WTC11 (cell line): ENCODE measurements at regions not wholly inside any gene's neighbourhood (a gene's known extent, or its start where the extent isn't known, plus 50 kb on each side); places are given as distances from the start of the nearest gene placed in this dataset.
"Not testable (repeated sequence)": the region's sequence is repeated elsewhere in the genome, so short reads cannot be mapped to it uniquely, and the experiment has no call there.

Experiments
- ATAC-seq: fragments of 200-7000 bp; cut with Tn5 transposase; 2 replicates; pipeline ENCODE4 v1.10.0; 2021; ENCODE audit warnings: mild to moderate bottlenecking, moderate library complexity
- CTCF ChIA-PET: fragments of 300-600 bp; sonication (Branson Sonifier 250); formaldehyde crosslinking; loops from one replicate; lab custom pipeline; 2021; ENCODE audit warnings: antibody characterized with exemption; lab: Charles Lee
- POLR2A ChIA-PET: fragments of 350-600 bp; sonication (Branson Sonifier 250); formaldehyde crosslinking; loops from one replicate; lab custom pipeline; 2021; ENCODE audit warnings: antibody characterized with exemption; lab: Charles Lee
- DNase-seq: peaks from one replicate; pipeline ENCODE4 v3.0.0; 2021; ENCODE audit warnings: low spot score
- H3K27ac Mint-ChIP-seq: 2 replicates; pipeline ENCODE4 v1.8.0; 2021; ENCODE audit warnings: mixed read lengths
- H3K27me3 Mint-ChIP-seq: 2 replicates; pipeline ENCODE4 v1.8.0; 2021; ENCODE audit warnings: low read depth, mild to moderate bottlenecking, moderate library complexity, mixed read lengths
- H3K36me3 Mint-ChIP-seq: 2 replicates; pipeline ENCODE4 v1.8.0; 2021; ENCODE audit warnings: mixed read lengths
- H3K4me1 Mint-ChIP-seq: 2 replicates; pipeline ENCODE4 v1.8.0; 2022; ENCODE audit warnings: mixed read lengths
- H3K4me3 Mint-ChIP-seq: 2 replicates; pipeline ENCODE4 v1.8.0; 2021; ENCODE audit warnings: mild to moderate bottlenecking, moderate library complexity, mixed read lengths
- H3K9me3 Mint-ChIP-seq: 2 replicates; pipeline ENCODE4 v1.8.0; 2021; ENCODE audit warnings: mixed read lengths
- FOXK1 ChIP-seq: sonication (generic); formaldehyde crosslinking; IDR thresholded peaks from 2 replicates; pipeline ENCODE4 v1.8.0; 2022; ENCODE audit warnings: mild to moderate bottlenecking, moderate library complexity, missing genetic modification reagents
- FOXP1 ChIP-seq: sonication (generic); formaldehyde crosslinking; IDR thresholded peaks from 2 replicates; pipeline ENCODE4 v1.8.0; 2022; ENCODE audit warnings: missing genetic modification reagents, mild to moderate bottlenecking, moderate library complexity, borderline replicate concordance
- ZNF671 ChIP-seq: fragments of 250-450 bp; sonication (Bioruptor Pico); IDR thresholded peaks from 2 replicates; pipeline ENCODE4 v1.8.0; 2021; ENCODE audit warnings: mild to moderate bottlenecking
- TF ChIP-seq, protein P1 (sequence below): fragments of 250-450 bp; sonication (Bioruptor Pico); IDR thresholded peaks from 2 replicates; pipeline ENCODE4 v1.9.0; 2021; ENCODE audit warnings: mild to moderate bottlenecking
- TF ChIP-seq, protein P2 (sequence below): fragments of 250-450 bp; sonication (Bioruptor Pico); IDR thresholded peaks from 2 replicates; pipeline ENCODE4 v1.8.0; 2021; ENCODE audit warnings: mild to moderate bottlenecking
- TF ChIP-seq, protein P3 (sequence below): sonication (generic); formaldehyde crosslinking; IDR thresholded peaks from 2 replicates; pipeline ENCODE4 v1.8.1; 2023; ENCODE audit warnings: mild to moderate bottlenecking, missing genetic modification reagents
- TF ChIP-seq, protein P4 (sequence below): sonication (generic); formaldehyde crosslinking; IDR thresholded peaks from 2 replicates; pipeline ENCODE4 v1.8.0; 2022; ENCODE audit warnings: mild to moderate bottlenecking, missing genetic modification reagents
- TF ChIP-seq, protein P5 (sequence below): sonication (generic); formaldehyde crosslinking; IDR thresholded peaks from 2 replicates; pipeline ENCODE4 v1.8.1; 2022; ENCODE audit warnings: mild to moderate bottlenecking, missing genetic modification reagents, moderate library complexity, borderline replicate concordance
- TF ChIP-seq, protein P6 (sequence below): fragments of 250-450 bp; sonication (Bioruptor Pico); IDR thresholded peaks from 2 replicates; pipeline ENCODE4 v1.9.0; 2021; ENCODE audit warnings: moderate library complexity, mild to moderate bottlenecking, inconsistent platforms, borderline replicate concordance
- TF ChIP-seq, protein P7 (sequence below): sonication (generic); formaldehyde crosslinking; IDR thresholded peaks from 2 replicates; pipeline ENCODE4 v1.8.1; 2023; ENCODE audit warnings: mild to moderate bottlenecking, moderate library complexity, missing genetic modification reagents

DNA sequence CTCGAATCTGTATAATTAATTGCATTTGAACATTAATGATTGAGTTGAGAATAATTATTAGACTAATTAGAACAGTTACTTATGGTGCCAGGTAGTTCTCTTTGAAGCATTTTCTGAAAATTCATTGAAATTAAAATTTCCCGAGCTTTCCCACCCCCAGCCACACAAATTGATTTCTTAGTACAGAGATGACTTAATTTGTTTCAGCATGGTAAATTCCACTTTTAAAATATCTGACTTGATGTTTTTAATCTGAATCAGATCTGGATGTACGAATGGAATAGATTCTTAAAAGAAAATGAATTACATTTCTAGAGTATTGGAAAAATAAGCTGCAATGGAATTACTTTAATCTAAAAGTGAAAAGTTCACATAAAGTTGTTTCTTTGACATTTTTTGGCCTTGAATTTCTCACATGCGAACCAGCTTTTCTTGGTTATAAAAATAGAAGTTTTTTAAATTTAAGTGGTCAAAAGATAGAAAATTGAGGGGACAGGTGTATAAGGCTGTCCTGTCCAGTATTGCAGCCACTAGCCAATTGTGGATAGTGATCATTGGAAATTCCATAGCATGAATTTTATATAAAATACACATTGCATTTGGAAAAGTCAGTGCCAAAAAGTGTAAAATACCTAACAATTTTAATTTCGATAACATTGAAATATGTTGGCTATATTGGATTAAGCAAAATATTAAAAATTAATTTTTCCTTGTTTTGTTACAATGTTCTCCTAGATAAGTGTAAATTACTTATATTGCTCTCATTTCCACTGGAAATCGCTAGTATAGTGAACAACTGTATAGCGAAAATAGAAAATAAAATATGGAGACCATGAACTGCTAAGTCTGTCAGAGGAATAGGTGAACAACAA, 102.9 kb downstream of the OR2B2 start (continued):
- TF ChIP-seq, protein P1, sequence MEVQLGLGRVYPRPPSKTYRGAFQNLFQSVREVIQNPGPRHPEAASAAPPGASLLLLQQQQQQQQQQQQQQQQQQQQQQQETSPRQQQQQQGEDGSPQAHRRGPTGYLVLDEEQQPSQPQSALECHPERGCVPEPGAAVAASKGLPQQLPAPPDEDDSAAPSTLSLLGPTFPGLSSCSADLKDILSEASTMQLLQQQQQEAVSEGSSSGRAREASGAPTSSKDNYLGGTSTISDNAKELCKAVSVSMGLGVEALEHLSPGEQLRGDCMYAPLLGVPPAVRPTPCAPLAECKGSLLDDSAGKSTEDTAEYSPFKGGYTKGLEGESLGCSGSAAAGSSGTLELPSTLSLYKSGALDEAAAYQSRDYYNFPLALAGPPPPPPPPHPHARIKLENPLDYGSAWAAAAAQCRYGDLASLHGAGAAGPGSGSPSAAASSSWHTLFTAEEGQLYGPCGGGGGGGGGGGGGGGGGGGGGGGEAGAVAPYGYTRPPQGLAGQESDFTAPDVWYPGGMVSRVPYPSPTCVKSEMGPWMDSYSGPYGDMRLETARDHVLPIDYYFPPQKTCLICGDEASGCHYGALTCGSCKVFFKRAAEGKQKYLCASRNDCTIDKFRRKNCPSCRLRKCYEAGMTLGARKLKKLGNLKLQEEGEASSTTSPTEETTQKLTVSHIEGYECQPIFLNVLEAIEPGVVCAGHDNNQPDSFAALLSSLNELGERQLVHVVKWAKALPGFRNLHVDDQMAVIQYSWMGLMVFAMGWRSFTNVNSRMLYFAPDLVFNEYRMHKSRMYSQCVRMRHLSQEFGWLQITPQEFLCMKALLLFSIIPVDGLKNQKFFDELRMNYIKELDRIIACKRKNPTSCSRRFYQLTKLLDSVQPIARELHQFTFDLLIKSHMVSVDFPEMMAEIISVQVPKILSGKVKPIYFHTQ: 0 out of 2 replicates have a peak, but pooled peaks have one; percentile 18
- TF ChIP-seq, protein P2, sequence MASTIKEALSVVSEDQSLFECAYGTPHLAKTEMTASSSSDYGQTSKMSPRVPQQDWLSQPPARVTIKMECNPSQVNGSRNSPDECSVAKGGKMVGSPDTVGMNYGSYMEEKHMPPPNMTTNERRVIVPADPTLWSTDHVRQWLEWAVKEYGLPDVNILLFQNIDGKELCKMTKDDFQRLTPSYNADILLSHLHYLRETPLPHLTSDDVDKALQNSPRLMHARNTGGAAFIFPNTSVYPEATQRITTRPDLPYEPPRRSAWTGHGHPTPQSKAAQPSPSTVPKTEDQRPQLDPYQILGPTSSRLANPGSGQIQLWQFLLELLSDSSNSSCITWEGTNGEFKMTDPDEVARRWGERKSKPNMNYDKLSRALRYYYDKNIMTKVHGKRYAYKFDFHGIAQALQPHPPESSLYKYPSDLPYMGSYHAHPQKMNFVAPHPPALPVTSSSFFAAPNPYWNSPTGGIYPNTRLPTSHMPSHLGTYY: 0 out of 2 replicates have a peak, but pooled peaks have one; percentile 6
- TF ChIP-seq, protein P3, sequence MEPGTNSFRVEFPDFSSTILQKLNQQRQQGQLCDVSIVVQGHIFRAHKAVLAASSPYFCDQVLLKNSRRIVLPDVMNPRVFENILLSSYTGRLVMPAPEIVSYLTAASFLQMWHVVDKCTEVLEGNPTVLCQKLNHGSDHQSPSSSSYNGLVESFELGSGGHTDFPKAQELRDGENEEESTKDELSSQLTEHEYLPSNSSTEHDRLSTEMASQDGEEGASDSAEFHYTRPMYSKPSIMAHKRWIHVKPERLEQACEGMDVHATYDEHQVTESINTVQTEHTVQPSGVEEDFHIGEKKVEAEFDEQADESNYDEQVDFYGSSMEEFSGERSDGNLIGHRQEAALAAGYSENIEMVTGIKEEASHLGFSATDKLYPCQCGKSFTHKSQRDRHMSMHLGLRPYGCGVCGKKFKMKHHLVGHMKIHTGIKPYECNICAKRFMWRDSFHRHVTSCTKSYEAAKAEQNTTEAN (CRISPR knock-in tag): no peak
- TF ChIP-seq, protein P4, sequence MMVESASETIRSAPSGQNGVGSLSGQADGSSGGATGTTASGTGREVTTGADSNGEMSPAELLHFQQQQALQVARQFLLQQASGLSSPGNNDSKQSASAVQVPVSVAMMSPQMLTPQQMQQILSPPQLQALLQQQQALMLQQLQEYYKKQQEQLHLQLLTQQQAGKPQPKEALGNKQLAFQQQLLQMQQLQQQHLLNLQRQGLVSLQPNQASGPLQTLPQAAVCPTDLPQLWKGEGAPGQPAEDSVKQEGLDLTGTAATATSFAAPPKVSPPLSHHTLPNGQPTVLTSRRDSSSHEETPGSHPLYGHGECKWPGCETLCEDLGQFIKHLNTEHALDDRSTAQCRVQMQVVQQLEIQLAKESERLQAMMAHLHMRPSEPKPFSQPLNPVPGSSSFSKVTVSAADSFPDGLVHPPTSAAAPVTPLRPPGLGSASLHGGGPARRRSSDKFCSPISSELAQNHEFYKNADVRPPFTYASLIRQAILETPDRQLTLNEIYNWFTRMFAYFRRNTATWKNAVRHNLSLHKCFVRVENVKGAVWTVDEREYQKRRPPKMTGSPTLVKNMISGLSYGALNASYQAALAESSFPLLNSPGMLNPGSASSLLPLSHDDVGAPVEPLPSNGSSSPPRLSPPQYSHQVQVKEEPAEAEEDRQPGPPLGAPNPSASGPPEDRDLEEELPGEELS (CRISPR knock-in tag): no peak

DNA sequence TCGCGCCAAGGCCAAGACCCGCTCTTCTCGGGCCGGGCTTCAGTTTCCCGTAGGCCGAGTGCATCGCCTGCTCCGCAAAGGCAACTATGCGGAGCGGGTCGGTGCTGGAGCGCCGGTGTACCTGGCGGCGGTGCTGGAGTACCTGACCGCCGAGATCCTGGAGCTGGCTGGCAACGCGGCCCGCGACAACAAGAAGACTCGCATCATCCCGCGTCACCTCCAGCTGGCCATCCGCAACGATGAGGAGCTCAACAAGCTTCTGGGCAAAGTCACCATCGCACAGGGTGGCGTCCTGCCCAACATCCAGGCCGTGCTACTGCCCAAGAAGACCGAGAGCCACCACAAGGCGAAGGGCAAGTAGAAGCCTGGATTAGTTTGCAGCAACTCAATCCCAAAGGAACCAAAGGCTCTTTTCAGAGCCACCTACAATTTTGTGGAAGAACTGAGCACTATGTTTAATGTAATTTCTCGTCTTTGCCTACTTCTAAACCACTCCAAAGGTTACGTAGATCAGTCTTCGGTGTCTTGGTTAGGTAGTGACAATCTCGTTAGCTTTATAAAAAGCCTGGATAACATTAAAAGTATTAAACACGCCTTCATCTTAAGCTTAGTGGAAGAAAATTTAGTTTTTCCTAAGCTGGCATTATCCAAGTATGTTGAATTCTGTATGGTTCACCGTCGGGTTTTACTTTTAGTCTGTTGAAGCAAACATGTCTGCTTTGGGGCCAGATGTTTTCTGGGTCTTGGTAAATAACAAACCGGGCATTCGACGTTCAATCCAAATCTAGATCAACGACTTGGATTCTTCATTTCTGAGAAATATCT, 103.7 kb downstream of the OR2B2 start:
- POLR2A ChIA-PET: interaction anchor here (0.6 to 10.5 kb wide), 41 partner anchors 10 to 1788 kb away, joined by 3 to 434 read pairs (median 7); partner anchors contain the start of genes ZKSCAN8 and ZSCAN31
- CTCF ChIA-PET: interaction anchor here (0.7 to 1.5 kb wide), 2 partner anchors 36 to 87 kb away, joined by 3 to 5 read pairs; no protein-coding TSS in a partner anchor
- H3K27me3 Mint-ChIP-seq, H3K36me3 Mint-ChIP-seq, H3K9me3 Mint-ChIP-seq, DNase-seq: not testable (repeated sequence)
- ATAC-seq: peak; percentile 2
- H3K4me1 Mint-ChIP-seq: peaks cover 35% of the 10 kb centered on the region
- H3K4me3 Mint-ChIP-seq: peak overlapping the region; percentile 98
- peak overlapping the region; percentile 99 for H3K27ac Mint-ChIP-seq
- TF ChIP-seq, protein P1: peak; percentile 96
- peak; percentile 44; the same call in 1 of the 2 replicates for TF ChIP-seq FOXP1
- TF ChIP-seq, protein P2: peak; percentile 95
- TF ChIP-seq, protein P5, sequence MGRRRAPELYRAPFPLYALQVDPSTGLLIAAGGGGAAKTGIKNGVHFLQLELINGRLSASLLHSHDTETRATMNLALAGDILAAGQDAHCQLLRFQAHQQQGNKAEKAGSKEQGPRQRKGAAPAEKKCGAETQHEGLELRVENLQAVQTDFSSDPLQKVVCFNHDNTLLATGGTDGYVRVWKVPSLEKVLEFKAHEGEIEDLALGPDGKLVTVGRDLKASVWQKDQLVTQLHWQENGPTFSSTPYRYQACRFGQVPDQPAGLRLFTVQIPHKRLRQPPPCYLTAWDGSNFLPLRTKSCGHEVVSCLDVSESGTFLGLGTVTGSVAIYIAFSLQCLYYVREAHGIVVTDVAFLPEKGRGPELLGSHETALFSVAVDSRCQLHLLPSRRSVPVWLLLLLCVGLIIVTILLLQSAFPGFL (CRISPR knock-in tag): 0 out of 2 replicates have a peak, but pooled peaks have one; percentile 51
- TF ChIP-seq, protein P6, sequence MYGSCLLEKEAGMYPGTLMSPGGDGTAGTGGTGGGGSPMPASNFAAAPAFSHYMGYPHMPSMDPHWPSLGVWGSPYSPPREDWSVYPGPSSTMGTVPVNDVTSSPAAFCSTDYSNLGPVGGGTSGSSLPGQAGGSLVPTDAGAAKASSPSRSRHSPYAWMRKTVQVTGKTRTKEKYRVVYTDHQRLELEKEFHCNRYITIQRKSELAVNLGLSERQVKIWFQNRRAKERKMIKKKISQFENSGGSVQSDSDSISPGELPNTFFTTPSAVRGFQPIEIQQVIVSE (CRISPR knock-in tag): 0 out of 2 replicates have a peak, but pooled peaks have one; percentile 50
- TF ChIP-seq ZNF671 (CRISPR knock-in tag): peak; percentile 95
- TF ChIP-seq, protein P7, sequence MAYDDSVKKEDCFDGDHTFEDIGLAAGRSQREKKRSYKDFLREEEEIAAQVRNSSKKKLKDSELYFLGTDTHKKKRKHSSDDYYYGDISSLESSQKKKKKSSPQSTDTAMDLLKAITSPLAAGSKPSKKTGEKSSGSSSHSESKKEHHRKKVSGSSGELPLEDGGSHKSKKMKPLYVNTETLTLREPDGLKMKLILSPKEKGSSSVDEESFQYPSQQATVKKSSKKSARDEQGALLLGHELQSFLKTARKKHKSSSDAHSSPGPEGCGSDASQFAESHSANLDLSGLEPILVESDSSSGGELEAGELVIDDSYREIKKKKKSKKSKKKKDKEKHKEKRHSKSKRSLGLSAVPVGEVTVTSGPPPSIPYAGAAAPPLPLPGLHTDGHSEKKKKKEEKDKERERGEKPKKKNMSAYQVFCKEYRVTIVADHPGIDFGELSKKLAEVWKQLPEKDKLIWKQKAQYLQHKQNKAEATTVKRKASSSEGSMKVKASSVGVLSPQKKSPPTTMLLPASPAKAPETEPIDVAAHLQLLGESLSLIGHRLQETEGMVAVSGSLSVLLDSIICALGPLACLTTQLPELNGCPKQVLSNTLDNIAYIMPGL: peak; percentile 52; the same call in 1 of the 2 replicates
- TF ChIP-seq, protein P3 (CRISPR knock-in tag): 0 out of 2 replicates have a peak, but pooled peaks have one; percentile 8
- TF ChIP-seq FOXK1 (CRISPR knock-in tag): 0 out of 2 replicates have a peak, but pooled peaks have one; percentile 12
